K562 (cell line): ENCODE measurements at regions not wholly inside any gene's neighbourhood (a gene's known extent, or its start where the extent isn't known, plus 50 kb on each side); places are given as distances from the start of the nearest gene placed in this dataset.

Experiments used
- ATAC-seq: fragments of 200-7000 bp; cut with Tn5 transposase; 3 replicates; pipeline ENCODE4 v1.9.1; 2020; ENCODE audit warnings: moderate library complexity
- BruUV-seq: library from RNA; stranded (reverse); fragments of 400-500 nt; replicated peaks from 2 replicates; lab custom pipeline; 2021; lab: Mats Ljungman, UMichigan
- CTCF ChIA-PET: fragments of 300-600 bp; formaldehyde crosslinking; extraction: SDS; loops from one replicate; lab custom pipeline; 2021; ENCODE audit warnings: low intra/inter-chr PET ratio; lab: Yijun Ruan, JAX
- POLR2A ChIA-PET: fragments of 300-600, 350-650 bp; sonication (Branson Sonifier 250); formaldehyde crosslinking; extraction: SDS; loops from one replicate; lab custom pipeline; 2021; ENCODE audit warnings: antibody characterized with exemption, inconsistent platforms; lab: Yijun Ruan, JAX
- DNase-seq, 4 experiments: peaks; one replicate each; pipeline versions ENCODE4 v3.0.0 to v3.0.0-alpha.2; 2011 to 2018; ENCODE audit warnings: low spot score in 3 of 4, mixed read lengths in 3 of 4; ENCODE audit errors: extremely low read depth in 1 of 4
- FAIRE-seq: peaks from 2 replicates; lab custom pipeline; 2011; peaks lifted over from hg19 to GRCh38; lab: Jason Lieb, UNC
- H2AFZ ChIP-seq: 2 replicates; pipeline ENCODE4 v1.6.0; 2011; ENCODE audit warnings: low read depth, low read length, control low read depth, inconsistent platforms
- H3K27ac ChIP-seq: fragments of 200-600 bp; 3 replicates; pipeline ENCODE4 v1.8.0; 2011; ENCODE audit warnings: low read depth, mild to moderate bottlenecking, control low read depth, inconsistent platforms, low read length, moderate library complexity, mixed read lengths; ENCODE audit errors: extremely low read depth
- H3K27me3 ChIP-seq, 2 experiments: fragments of 300-600 bp in 1 of 2; 2 replicates in 1 of 2; 3 replicates in 1 of 2; pipeline versions ENCODE4 v1.6.0 to v1.8.0; 2011; ENCODE audit warnings: inconsistent platforms in 2 of 2, low read length in 2 of 2, mild to moderate bottlenecking in 1 of 2, mixed read lengths in 1 of 2, moderate library complexity in 1 of 2; ENCODE audit not compliant: control insufficient read depth in 2 of 2, insufficient read depth in 2 of 2
- H3K36me3 ChIP-seq: fragments of 300-600 bp; 3 replicates; pipeline ENCODE4 v1.8.0; 2011; ENCODE audit warnings: mild to moderate bottlenecking, low read length, inconsistent platforms; ENCODE audit not compliant: control insufficient read depth, insufficient read depth
- H3K4me1 ChIP-seq, 2 experiments: fragments of 200-600 bp in 1 of 2; replicated peaks in 1 of 2; 2 replicates in 1 of 2; 3 replicates in 1 of 2; pipeline versions ENCODE4 v1.5.1 to v1.8.0; 2011; ENCODE audit warnings: inconsistent platforms in 2 of 2, low read length in 2 of 2, mild to moderate bottlenecking in 1 of 2, mixed read lengths in 1 of 2, moderate library complexity in 1 of 2; ENCODE audit not compliant: control insufficient read depth in 2 of 2, insufficient read depth in 2 of 2
- H3K4me2 ChIP-seq: 2 replicates; pipeline ENCODE4 v1.6.1; 2011; ENCODE audit warnings: low read length, control low read depth, inconsistent platforms, mixed read lengths; ENCODE audit not compliant: insufficient read depth
- H3K4me3 ChIP-seq: fragments of 200-600 bp; sonication (generic), shearing (Covaris generic); 2 replicates; pipeline ENCODE4 v1.5.1; 2016; ENCODE audit warnings: control low read depth, inconsistent platforms
- H3K79me2 ChIP-seq: fragments of 200-600 bp; 3 replicates; pipeline ENCODE4 v1.8.0; 2011; ENCODE audit warnings: low read length, inconsistent platforms; ENCODE audit not compliant: control insufficient read depth, insufficient read depth
- H3K9ac ChIP-seq, 2 experiments: 2 replicates each; pipeline versions ENCODE4 v1.6.0 to v1.6.1; 2011; ENCODE audit warnings: low read depth in 2 of 2, low read length in 2 of 2, control low read depth in 1 of 2, inconsistent platforms in 1 of 2, mild to moderate bottlenecking in 1 of 2, mixed read lengths in 1 of 2; ENCODE audit not compliant: insufficient read depth in 1 of 2
- H3K9me1 ChIP-seq: one replicate; pipeline ENCODE4 v1.6.0; 2011; ENCODE audit warnings: inconsistent platforms, mild to moderate bottlenecking, low read length, moderate library complexity; ENCODE audit not compliant: control insufficient read depth, insufficient read depth
- H3K9me3 ChIP-seq: replicated peaks from 2 replicates; pipeline ENCODE4 v1.5.1; 2011; ENCODE audit warnings: low read depth, low read length, inconsistent platforms; ENCODE audit not compliant: control insufficient read depth, insufficient read depth
- H4K20me1 ChIP-seq: replicated peaks from 2 replicates; pipeline ENCODE4 v1.6.1; 2011; ENCODE audit warnings: low read length, inconsistent platforms, mixed read lengths; ENCODE audit not compliant: control insufficient read depth, insufficient read depth
- EWSR1 ChIP-seq: fragments of 450-650 bp; IDR thresholded peaks from 2 replicates; pipeline ENCODE4 v1.6.1; 2018; ENCODE audit warnings: borderline replicate concordance, mild to moderate bottlenecking, low read depth, moderate library complexity; ENCODE audit not compliant: partially characterized antibody
- HES1 ChIP-seq: fragments of 450-650 bp; IDR thresholded peaks from 2 replicates; pipeline ENCODE4 v1.6.1; 2016; ENCODE audit warnings: low read depth, mild to moderate bottlenecking, moderate library complexity
- NR0B1 ChIP-seq: fragments of 450-650 bp; IDR thresholded peaks from one replicate; pipeline ENCODE4 v1.6.1; 2018; ENCODE audit warnings: mild to moderate bottlenecking, moderate library complexity; ENCODE audit not compliant: partially characterized antibody
- TCF7 ChIP-seq: sonication (generic); IDR thresholded peaks from 2 replicates; pipeline ENCODE4 v1.6.1; 2016; ENCODE audit warnings: antibody characterized with exemption, borderline replicate concordance
- ZSCAN29 ChIP-seq: fragments of 450-650 bp; IDR thresholded peaks from 2 replicates; pipeline ENCODE4 v1.6.1; 2017
- WGBS: fragments of 100-300 bp; shearing (Covaris generic); methylation state at CpG from one replicate; pipeline ENCODE4 v1.1.6; 2016; ENCODE audit warnings: low coverage, mixed read lengths; ENCODE audit not compliant: insufficient coverage; ENCODE audit errors: missing lambda C conversion rate; 5-methylcytosine and 5-hydroxymethylcytosine counted together
- in situ Hi-C: fragments of 300-500 bp; cut with MboI; formaldehyde crosslinking; loops from 4 replicates; pipeline ENCODE4 v1.15.0; 2018; ENCODE audit warnings: inconsistent platforms, mixed read lengths
- intact Hi-C: fragments of 100-400 bp; cut with micrococcal nuclease; formaldehyde crosslinking; loops from 2 replicates; pipeline ENCODE4 v1.14.2; 2022

- H3K9ac ChIP-seq = no peak overlapping the region
- intact Hi-C loops (no loop called here), in situ Hi-C loops (no loop called here)
- no peak overlapping the region for H3K4me2 ChIP-seq
- no TSS peak for BruUV-seq
- H3K4me1 ChIP-seq = no peaks in the 10 kb centered on the region
- H3K79me2 ChIP-seq = no peaks in the 10 kb centered on the region
- H3K4me3 ChIP-seq = no peak overlapping the region
- no peaks in the 10 kb centered on the region for H3K9me1 ChIP-seq
- H3K36me3 ChIP-seq = no peaks in the 10 kb centered on the region
- H3K9me3 ChIP-seq = no peaks in the 10 kb centered on the region
- H2AFZ ChIP-seq = no peak overlapping the region
- ChIA-PET CTCF (no interaction called here), POLR2A (no interaction called here)
- DNase-seq = no peak
- no peak overlapping the region for H3K27ac ChIP-seq
- ATAC-seq = no peak
- WGBS = 0% methylated on average over 2 of the region's 2 CpGs
- TF ChIP-seq HES1 = no peak
- no peak for TF ChIP-seq EWSR1
- TF ChIP-seq TCF7 = no peak
- no peak for TF ChIP-seq NR0B1
- no peak for TF ChIP-seq ZSCAN29
- no peaks in the 10 kb centered on the region for H3K27me3 ChIP-seq
- no peaks in the 10 kb centered on the region for H4K20me1 ChIP-seq
- FAIRE-seq = no peak
Measured at GRCh38 chr2:223222397-223222796, 170.4 kb downstream of the KCNE4 start.
